NCI-H2107 (cell line): ENCODE measurements at regions not wholly inside any gene's neighbourhood (a gene's known extent, or its start where the extent isn't known, plus 50 kb on each side); places are given as distances from the start of the nearest gene placed in this dataset.

Experiments
- DNase-seq: peaks from one replicate; lab custom pipeline; 2025; lab: John Stamatoyannopoulos, UW

DNA sequence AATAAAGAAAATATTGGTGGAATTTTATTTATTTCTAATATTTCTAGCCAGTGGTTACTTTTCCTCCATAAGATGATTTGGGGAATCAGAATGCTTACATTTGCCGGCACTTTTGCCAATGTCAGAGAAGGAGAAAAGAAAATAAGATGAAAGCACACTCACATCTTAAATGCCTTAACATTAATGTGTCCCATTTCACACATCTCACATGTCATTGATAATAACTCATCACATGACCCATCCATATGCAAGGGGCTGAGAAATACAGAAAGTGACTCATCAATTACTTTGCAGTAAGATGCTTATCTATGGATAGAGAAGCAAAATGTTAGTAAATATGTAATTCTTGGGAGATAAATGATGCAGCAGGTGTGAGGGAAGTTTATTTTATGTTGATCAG lies 1531.0 kb downstream of the PCDH7 start:
- no peak for DNase-seq

GRCh38 chr4:32251926-32252325 lies 1531.8 kb downstream of the PCDH7 start:
- no peak for DNase-seq

GRCh38 chr4:32254216-32254615 lies 1534.0 kb downstream of the PCDH7 start:
- DNase-seq, result no peak

GRCh38 chr4:32258986-32259385 lies 1538.8 kb downstream of the PCDH7 start:
- no peak for DNase-seq

DNA sequence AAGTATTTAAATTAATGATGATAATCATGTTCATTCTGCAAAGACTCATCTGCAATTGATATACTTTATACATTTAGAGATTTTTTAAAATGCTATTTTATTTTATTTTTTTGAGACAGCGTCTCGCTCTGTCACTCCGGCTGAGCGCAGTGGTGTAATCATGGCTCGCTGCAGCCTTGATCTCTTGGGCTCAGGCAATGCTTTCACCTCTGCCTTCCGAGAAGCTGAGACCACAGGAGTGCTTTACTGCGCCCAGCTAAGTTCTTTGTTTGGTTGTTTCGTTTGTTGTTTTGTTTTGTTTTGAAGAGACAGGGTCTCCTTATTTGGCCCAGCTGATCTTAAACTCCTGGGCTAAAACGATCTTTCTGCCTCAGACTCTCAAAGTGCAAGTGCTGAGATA lies 1541.0 kb downstream of the PCDH7 start:
- no peak for DNase-seq

- DNase-seq, result no peak
Observed at GRCh38 chr4:32268863-32269262, 1548.7 kb downstream of the PCDH7 start.

DNA sequence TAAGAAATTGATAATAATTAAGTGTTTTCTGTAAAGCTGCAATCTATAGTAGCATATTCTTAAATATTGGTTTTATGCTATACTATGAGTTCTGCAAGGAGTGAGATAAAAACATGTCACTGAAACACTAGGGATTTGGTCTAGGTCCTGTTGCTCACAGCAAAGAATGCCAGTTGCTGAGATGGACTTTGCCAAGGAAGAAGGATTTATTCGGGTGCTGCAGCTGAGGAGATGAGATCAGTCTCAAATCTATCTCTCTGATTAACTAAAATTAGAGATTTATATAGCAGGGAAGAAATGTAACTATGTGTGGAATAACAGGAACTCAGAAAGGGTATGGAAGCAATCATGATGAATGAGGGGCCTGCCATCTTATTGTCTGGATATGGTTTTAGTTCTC lies 1569.9 kb downstream of the PCDH7 start:
- DNase-seq, result no peak

GRCh38 chr4:32318926-32319325 lies 1598.8 kb downstream of the PCDH7 start:
- DNase-seq, result no peak

- no peak for DNase-seq
Observed at GRCh38 chr4:32321421-32321820, 1601.3 kb downstream of the PCDH7 start.

DNA sequence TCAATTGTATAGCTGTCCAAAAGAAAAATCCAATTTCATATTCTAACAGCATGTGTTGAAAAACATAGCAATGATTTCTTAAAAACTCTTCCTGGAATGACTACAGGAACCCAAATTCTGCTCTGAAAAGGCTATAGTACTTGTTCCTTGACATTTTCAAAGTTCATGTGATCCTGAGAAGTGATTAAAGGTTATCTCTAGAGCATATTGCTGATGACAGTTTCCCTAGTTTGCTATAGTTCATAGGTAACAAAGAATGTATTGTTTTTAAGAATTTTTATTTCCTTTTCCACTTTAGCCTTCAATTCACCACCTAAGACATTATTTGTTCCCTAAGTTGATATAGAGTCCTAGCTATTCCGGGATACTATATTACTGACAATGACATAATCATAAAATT lies 1614.6 kb downstream of the PCDH7 start:
- no peak for DNase-seq

- DNase-seq, result no peak
Observed at GRCh38 chr4:32337403-32337802, 1617.2 kb downstream of the PCDH7 start.

DNA sequence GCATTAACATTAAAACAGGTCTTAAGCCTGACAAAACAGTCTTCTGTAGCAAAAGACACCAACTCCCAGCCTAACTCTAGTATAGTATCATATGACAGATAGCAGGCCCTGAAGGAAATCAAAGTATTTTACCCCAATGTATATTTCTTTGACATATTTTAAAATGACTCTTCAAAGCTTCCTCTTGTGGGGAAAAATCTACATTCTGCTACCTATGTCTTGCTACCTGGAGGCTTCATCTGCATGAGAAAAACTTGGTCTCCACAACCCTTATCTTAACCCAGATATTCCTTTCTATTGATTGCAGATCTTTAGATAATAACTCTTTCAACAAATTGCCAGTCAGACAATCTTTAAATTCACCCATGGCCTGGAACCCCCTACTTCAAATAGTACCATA lies 1620.4 kb downstream of the PCDH7 start:
- no peak for DNase-seq

- DNase-seq, result no peak
Observed at GRCh38 chr4:32341342-32341741, 1621.2 kb downstream of the PCDH7 start.

DNA sequence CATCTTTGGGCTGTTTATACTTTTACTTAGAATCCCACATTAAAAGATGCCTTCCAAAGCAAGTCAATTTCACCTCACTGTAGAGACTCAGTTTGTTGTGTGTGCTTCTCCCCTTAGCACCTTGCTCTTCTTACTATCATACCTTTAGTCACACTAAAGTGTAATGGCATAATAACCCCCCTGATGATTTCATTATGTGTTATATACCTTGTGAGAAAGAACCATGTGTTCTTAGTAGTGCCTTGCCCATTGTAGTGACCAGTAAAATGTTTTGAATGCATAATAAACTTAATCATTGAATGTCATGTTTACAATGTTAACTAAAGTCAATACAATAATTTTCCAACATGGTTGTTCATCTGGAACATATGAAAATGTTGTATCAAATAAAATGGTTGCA lies 1621.9 kb downstream of the PCDH7 start:
- no peak for DNase-seq

GRCh38 chr4:32349026-32349425 lies 1628.9 kb downstream of the PCDH7 start:
- DNase-seq, result no peak

- DNase-seq, result no peak
Observed at GRCh38 chr4:32374206-32374605, 1654.0 kb downstream of the PCDH7 start.

DNA sequence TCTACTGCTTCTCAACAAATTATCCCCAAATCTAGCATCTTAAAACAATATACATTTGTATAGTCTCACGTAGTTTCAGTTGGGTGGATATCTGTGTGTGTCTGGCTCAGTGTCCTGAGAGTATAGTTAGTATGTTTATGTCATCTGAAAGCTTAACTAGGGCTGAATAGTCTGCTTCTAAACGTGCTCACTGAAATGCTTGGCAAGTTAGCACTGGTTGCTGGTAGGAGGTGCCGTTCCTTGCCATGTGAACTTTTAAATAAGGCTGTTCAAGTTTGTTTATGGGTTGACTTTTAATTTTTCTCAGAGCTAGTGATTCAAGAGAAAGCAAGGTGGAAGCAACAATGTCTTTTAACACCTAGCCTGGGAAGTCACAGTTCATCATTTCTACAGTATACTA lies 1673.6 kb downstream of the PCDH7 start:
- DNase-seq, result no peak

GRCh38 chr4:32394255-32394654 lies 1674.1 kb downstream of the PCDH7 start:
- no peak for DNase-seq

GRCh38 chr4:32396507-32397070 lies 1676.4 kb downstream of the PCDH7 start:
- no peak for DNase-seq

GRCh38 chr4:32400870-32401269 lies 1680.7 kb downstream of the PCDH7 start:
- DNase-seq, result no peak

GRCh38 chr4:32417113-32417704 lies 1697.0 kb downstream of the PCDH7 start:
- DNase-seq, result no peak

DNA sequence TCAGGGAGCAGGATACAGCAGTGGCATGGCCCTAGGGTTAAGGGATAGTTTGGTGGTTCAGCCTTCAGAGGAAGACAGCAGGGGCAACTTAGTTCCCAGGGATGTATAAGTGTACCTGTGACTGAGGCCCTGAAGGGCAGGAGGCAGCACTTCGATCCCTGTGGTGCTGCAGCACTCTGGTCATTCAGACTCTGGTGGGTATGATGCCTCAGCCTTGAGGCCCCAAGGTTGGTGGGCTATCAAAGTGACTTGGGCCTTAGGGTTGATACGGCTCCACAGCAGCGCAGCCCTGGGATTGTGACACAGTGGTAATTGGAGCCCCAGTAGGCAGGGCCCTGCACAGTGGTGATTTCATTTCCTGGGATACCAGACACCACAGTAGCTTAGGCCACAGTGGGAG lies 1703.1 kb downstream of the PCDH7 start:
- DNase-seq, result no peak

- DNase-seq, result no peak
Observed at GRCh38 chr4:32425243-32425642, 1705.1 kb downstream of the PCDH7 start.

DNA sequence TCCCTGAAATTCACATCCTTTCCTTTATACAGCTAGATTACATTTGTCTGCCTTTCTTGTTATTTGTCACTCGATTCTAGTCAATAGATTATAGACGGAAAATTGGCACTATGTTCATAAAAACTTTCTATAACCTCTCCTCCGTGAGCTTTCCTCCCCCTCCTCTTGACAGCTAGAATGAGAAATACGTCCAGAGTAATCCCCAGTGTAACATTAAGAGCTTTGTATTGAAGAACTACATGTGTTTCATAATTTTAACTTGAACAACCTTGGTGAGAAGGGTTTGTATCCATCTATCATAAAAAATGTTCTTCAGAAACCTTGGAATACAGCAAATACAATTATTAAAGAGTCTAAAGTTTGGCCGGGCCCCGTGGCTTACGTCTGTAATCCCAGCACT lies 1707.4 kb downstream of the PCDH7 start:
- no peak for DNase-seq
